ENCODE measurements at regions not wholly inside any gene's neighbourhood (a gene's known extent, or its start where the extent isn't known, plus 50 kb on each side); places are given as distances from the start of the nearest gene placed in this dataset.

- Histone ChIP-seq H3K36me3 (ENCODE audit: control insufficient read depth in 1 of 2, insufficient read depth in 2 of 2, low read depth in 1 of 2, low read length in 2 of 2) (no peaks in the 10 kb centered on the region), H3K9me3 (ENCODE audit: control insufficient read depth, low read length) (no peaks in the 10 kb centered on the region), H3K9ac (ENCODE audit: low read length) (no peak overlapping the region), H3K27me3 (ENCODE audit: control insufficient read depth in 1 of 2, insufficient read depth in 1 of 2, low read length in 2 of 2) (no peaks in the 10 kb centered on the region), H2BK15ac (ENCODE audit: low read depth, poor library complexity, severe bottlenecking) (no peak overlapping the region), H3K4ac (ENCODE audit: low read depth in 1 of 2, low read length in 2 of 2) (no peak overlapping the region), H2BK12ac (ENCODE audit: low read length in 2 of 2) (no peak overlapping the region), H2BK120ac (ENCODE audit: low read depth, low read length) (no peak overlapping the region), H2AFZ (ENCODE audit: low read depth, low read length) (no peak overlapping the region), H3K4me3 (ENCODE audit: insufficient read depth in 1 of 2, low read depth in 1 of 2, low read length in 2 of 2) (no peak overlapping the region), H3K27ac (ENCODE audit: low read length, poor library complexity, severe bottlenecking) (no peak overlapping the region), H3K4me1 (ENCODE audit: control insufficient read depth, insufficient read depth, low read depth, low read length) (no peaks in the 10 kb centered on the region), H2BK5ac (ENCODE audit: low read depth, low read length, poor library complexity, severe bottlenecking) (no peak overlapping the region), H3K23ac (ENCODE audit: low read length in 2 of 2) (no peak overlapping the region), H3K4me2 (ENCODE audit: low read length, poor library complexity, severe bottlenecking) (no peak overlapping the region), H4K91ac (ENCODE audit: low read length) (no peak overlapping the region), H2AK5ac (ENCODE audit: low read length, severe bottlenecking) (no peak overlapping the region), H3K14ac (ENCODE audit: low read length in 2 of 2) (no peak overlapping the region), H4K8ac (ENCODE audit: low read length) (no peak overlapping the region), H3K79me1 (replicated peaks; ENCODE audit: low read length, poor library complexity, severe bottlenecking) (no peaks in the 10 kb centered on the region), H3K18ac (ENCODE audit: low read depth in 1 of 2, low read length in 2 of 2) (no peak overlapping the region)
- no peak for DNase-seq
- 90% methylated on average over 6 of the region's 6 CpGs for WGBS
Measured at GRCh38 chr2:176473851-176474250, 204.6 kb downstream of the MTX2 start.

GRCh38 chr2:176477336-176477735 lies 208.1 kb downstream of the MTX2 start:
- H2BK15ac ChIP-seq (ENCODE audit: low read depth, poor library complexity, severe bottlenecking) = no peak overlapping the region
- H3K4ac ChIP-seq (ENCODE audit: low read depth in 1 of 2, low read length in 2 of 2) = no peak overlapping the region
- no peaks in the 10 kb centered on the region for H3K36me3 ChIP-seq (ENCODE audit: control insufficient read depth in 1 of 2, insufficient read depth in 2 of 2, low read depth in 1 of 2, low read length in 2 of 2)
- H3K9me3 ChIP-seq (ENCODE audit: control insufficient read depth, low read length) = no peaks in the 10 kb centered on the region
- H2AFZ ChIP-seq (ENCODE audit: low read depth, low read length) = no peak overlapping the region
- no peak overlapping the region for H3K4me2 ChIP-seq (ENCODE audit: low read length, poor library complexity, severe bottlenecking)
- no peak overlapping the region for H3K18ac ChIP-seq (ENCODE audit: low read depth in 1 of 2, low read length in 2 of 2)
- H3K23ac ChIP-seq (ENCODE audit: low read length in 2 of 2) = no peak overlapping the region
- H2BK12ac ChIP-seq (ENCODE audit: low read length in 2 of 2) = no peak overlapping the region
- H2AK5ac ChIP-seq (ENCODE audit: low read length, severe bottlenecking) = no peak overlapping the region
- no peak overlapping the region for H2BK5ac ChIP-seq (ENCODE audit: low read depth, low read length, poor library complexity, severe bottlenecking)
- H3K4me3 ChIP-seq (ENCODE audit: insufficient read depth in 1 of 2, low read depth in 1 of 2, low read length in 2 of 2) = no peak overlapping the region
- H3K4me1 ChIP-seq (ENCODE audit: control insufficient read depth, insufficient read depth, low read depth, low read length) = no peaks in the 10 kb centered on the region
- no peak overlapping the region for H3K27ac ChIP-seq (ENCODE audit: low read length, poor library complexity, severe bottlenecking)
- no peak overlapping the region for H2BK120ac ChIP-seq (ENCODE audit: low read depth, low read length)
- H3K79me1 ChIP-seq (replicated peaks; ENCODE audit: low read length, poor library complexity, severe bottlenecking) = no peaks in the 10 kb centered on the region
- no peak overlapping the region for H3K14ac ChIP-seq (ENCODE audit: low read length in 2 of 2)
- no peak for DNase-seq
- no peak overlapping the region for H3K9ac ChIP-seq (ENCODE audit: low read length)
- H4K91ac ChIP-seq (ENCODE audit: low read length) = no peak overlapping the region
- H3K27me3 ChIP-seq (ENCODE audit: control insufficient read depth in 1 of 2, insufficient read depth in 1 of 2, low read length in 2 of 2) = no peaks in the 10 kb centered on the region
- WGBS = 95% methylated on average over 1 of the region's 1 CpG
- no peak overlapping the region for H4K8ac ChIP-seq (ENCODE audit: low read length)

GRCh38 chr2:176479961-176480360 lies 210.7 kb downstream of the MTX2 start:
- no peak overlapping the region for H3K4me2 ChIP-seq (ENCODE audit: low read length, poor library complexity, severe bottlenecking)
- H2BK5ac ChIP-seq (ENCODE audit: low read depth, low read length, poor library complexity, severe bottlenecking) = no peak overlapping the region
- H4K8ac ChIP-seq (ENCODE audit: low read length) = no peak overlapping the region
- no peak overlapping the region for H2BK12ac ChIP-seq (ENCODE audit: low read length in 2 of 2)
- H2BK15ac ChIP-seq (ENCODE audit: low read depth, poor library complexity, severe bottlenecking) = no peak overlapping the region
- no peak overlapping the region for H3K23ac ChIP-seq (ENCODE audit: low read length in 2 of 2)
- 75% methylated on average over 1 of the region's 1 CpG for WGBS
- H3K4me1 ChIP-seq (ENCODE audit: control insufficient read depth, insufficient read depth, low read depth, low read length) = no peaks in the 10 kb centered on the region
- no peak overlapping the region for H3K4me3 ChIP-seq (ENCODE audit: insufficient read depth in 1 of 2, low read depth in 1 of 2, low read length in 2 of 2)
- no peak overlapping the region for H3K27ac ChIP-seq (ENCODE audit: low read length, poor library complexity, severe bottlenecking)
- H3K27me3 ChIP-seq (ENCODE audit: control insufficient read depth in 1 of 2, insufficient read depth in 1 of 2, low read length in 2 of 2) = peaks cover 0 to 3% of the 10 kb centered on the region in 2 experiments
- no peaks in the 10 kb centered on the region for H3K36me3 ChIP-seq (ENCODE audit: control insufficient read depth in 1 of 2, insufficient read depth in 2 of 2, low read depth in 1 of 2, low read length in 2 of 2)
- no peak overlapping the region for H2AFZ ChIP-seq (ENCODE audit: low read depth, low read length)
- no peak overlapping the region for H3K14ac ChIP-seq (ENCODE audit: low read length in 2 of 2)
- no peak overlapping the region for H2BK120ac ChIP-seq (ENCODE audit: low read depth, low read length)
- H3K4ac ChIP-seq (ENCODE audit: low read depth in 1 of 2, low read length in 2 of 2) = no peak overlapping the region
- H3K79me1 ChIP-seq (replicated peaks; ENCODE audit: low read length, poor library complexity, severe bottlenecking) = no peaks in the 10 kb centered on the region
- DNase-seq = no peak
- H3K9ac ChIP-seq (ENCODE audit: low read length) = no peak overlapping the region
- H4K91ac ChIP-seq (ENCODE audit: low read length) = no peak overlapping the region
- H3K9me3 ChIP-seq (ENCODE audit: control insufficient read depth, low read length) = no peaks in the 10 kb centered on the region
- no peak overlapping the region for H3K18ac ChIP-seq (ENCODE audit: low read depth in 1 of 2, low read length in 2 of 2)
- no peak overlapping the region for H2AK5ac ChIP-seq (ENCODE audit: low read length, severe bottlenecking)

- H4K91ac ChIP-seq (ENCODE audit: low read length) = no peak overlapping the region
- H3K27me3 ChIP-seq (ENCODE audit: control insufficient read depth in 1 of 2, insufficient read depth in 1 of 2, low read length in 2 of 2) = peaks cover 0 to 3% of the 10 kb centered on the region in 2 experiments
- H2AFZ ChIP-seq (ENCODE audit: low read depth, low read length) = no peak overlapping the region
- H2BK120ac ChIP-seq (ENCODE audit: low read depth, low read length) = no peak overlapping the region
- H2AK5ac ChIP-seq (ENCODE audit: low read length, severe bottlenecking) = no peak overlapping the region
- H3K9me3 ChIP-seq (ENCODE audit: control insufficient read depth, low read length) = no peaks in the 10 kb centered on the region
- H3K9ac ChIP-seq (ENCODE audit: low read length) = no peak overlapping the region
- H3K4ac ChIP-seq (ENCODE audit: low read depth in 1 of 2, low read length in 2 of 2) = no peak overlapping the region
- H3K36me3 ChIP-seq (ENCODE audit: control insufficient read depth in 1 of 2, insufficient read depth in 2 of 2, low read depth in 1 of 2, low read length in 2 of 2) = no peaks in the 10 kb centered on the region
- H3K14ac ChIP-seq (ENCODE audit: low read length in 2 of 2) = no peak overlapping the region
- no peak overlapping the region for H2BK15ac ChIP-seq (ENCODE audit: low read depth, poor library complexity, severe bottlenecking)
- no peaks in the 10 kb centered on the region for H3K79me1 ChIP-seq (replicated peaks; ENCODE audit: low read length, poor library complexity, severe bottlenecking)
- H3K4me2 ChIP-seq (ENCODE audit: low read length, poor library complexity, severe bottlenecking) = no peak overlapping the region
- H4K8ac ChIP-seq (ENCODE audit: low read length) = no peak overlapping the region
- H3K4me3 ChIP-seq (ENCODE audit: insufficient read depth in 1 of 2, low read depth in 1 of 2, low read length in 2 of 2) = no peak overlapping the region
- no peak overlapping the region for H2BK5ac ChIP-seq (ENCODE audit: low read depth, low read length, poor library complexity, severe bottlenecking)
- no peaks in the 10 kb centered on the region for H3K4me1 ChIP-seq (ENCODE audit: control insufficient read depth, insufficient read depth, low read depth, low read length)
- no peak overlapping the region for H3K18ac ChIP-seq (ENCODE audit: low read depth in 1 of 2, low read length in 2 of 2)
- no peak overlapping the region for H3K27ac ChIP-seq (ENCODE audit: low read length, poor library complexity, severe bottlenecking)
- no peak for DNase-seq
- WGBS = 81% methylated on average over 2 of the region's 3 CpGs
- no peak overlapping the region for H2BK12ac ChIP-seq (ENCODE audit: low read length in 2 of 2)
- H3K23ac ChIP-seq (ENCODE audit: low read length in 2 of 2) = no peak overlapping the region
Measured at GRCh38 chr2:176482107-176482506, 212.9 kb downstream of the MTX2 start.
